ENCODE measurements at regions not wholly inside any gene's neighbourhood (a gene's known extent, or its start where the extent isn't known, plus 50 kb on each side); places are given as distances from the start of the nearest gene placed in this dataset.
"Not testable (repeated sequence)": the region's sequence is repeated elsewhere in the genome, so short reads cannot be mapped to it uniquely, and the experiment has no call there.

DNA sequence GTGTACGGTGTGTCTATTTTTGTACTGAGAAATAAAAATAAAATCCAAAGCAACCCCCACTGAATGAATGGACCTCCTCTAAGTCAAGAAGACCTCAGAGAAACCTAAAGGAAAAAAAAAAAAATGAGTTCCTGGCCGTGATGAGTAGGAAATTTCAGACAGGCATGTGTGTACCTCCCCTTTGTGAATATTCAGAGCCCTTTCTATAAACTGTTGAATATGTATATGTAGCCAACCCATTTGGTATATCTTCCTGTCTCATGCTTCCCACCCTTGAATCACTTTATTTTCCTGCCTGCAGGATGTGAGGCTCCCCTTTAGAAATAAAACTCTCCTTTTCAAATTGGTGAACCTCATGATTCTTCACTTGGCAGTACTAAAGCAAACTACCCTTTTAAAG lies 887.8 kb upstream of the NCAM2 start:
- DNase-seq (ENCODE audit: low spot score) = no peak

DNA sequence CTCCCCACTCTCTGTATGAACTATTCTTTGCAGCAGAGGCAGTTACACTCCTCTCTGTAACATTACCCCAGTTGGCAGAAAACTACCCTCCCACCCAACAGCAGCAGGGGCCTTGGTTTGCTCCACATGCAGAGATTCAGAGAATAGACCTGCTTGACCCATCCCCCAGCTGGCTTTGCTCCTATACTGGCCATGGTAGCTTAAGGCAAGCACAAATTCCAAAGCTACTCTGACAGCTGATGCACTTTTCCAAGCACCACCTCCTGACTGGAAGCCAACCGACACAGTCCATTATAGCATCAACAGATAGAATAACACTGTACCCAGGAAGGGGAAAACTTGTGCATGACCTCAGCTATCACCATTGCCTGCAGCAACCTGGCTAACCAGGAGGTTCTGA lies 846.5 kb upstream of the NCAM2 start:
- DNase-seq (ENCODE audit: low spot score) = no peak

DNA sequence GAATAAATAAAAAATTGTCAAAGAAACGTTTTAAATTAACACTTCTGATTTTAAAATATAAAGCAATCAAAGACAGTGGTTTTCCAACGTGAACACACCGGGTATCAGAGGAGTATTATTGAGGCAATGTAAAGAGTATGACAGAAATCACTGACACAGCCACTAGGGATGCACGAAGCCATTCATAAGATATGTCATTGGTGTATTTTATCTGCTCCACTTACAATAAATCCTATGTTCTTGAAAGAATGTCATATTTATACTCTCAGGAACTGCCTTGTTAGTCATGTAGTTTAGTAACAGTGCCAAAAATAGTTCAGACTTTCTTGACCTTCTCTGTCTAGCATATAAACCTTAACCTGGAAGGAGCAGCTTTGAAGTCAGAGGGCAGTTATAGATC lies 835.0 kb upstream of the NCAM2 start:
- no peak for DNase-seq (ENCODE audit: low spot score)

DNA sequence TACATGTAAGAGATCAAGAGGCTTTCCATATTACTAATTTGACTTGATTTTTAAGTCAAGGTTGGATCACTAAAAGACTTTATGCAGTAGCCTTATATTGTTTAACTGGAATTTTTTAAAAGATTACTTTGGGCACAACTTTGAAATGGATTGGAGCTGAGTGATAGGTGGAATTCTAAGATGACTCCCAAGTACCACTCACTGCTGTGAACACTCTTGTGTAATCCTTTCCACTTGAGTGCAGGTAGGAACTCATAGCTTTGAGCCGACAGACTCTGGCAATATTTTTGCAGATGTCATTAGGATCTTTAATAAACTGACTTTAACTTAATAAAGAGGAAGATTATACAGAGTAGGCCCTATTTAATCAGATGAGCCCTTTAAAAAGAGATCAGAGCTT lies 831.1 kb upstream of the NCAM2 start:
- DNase-seq (ENCODE audit: low spot score) = no peak

DNA sequence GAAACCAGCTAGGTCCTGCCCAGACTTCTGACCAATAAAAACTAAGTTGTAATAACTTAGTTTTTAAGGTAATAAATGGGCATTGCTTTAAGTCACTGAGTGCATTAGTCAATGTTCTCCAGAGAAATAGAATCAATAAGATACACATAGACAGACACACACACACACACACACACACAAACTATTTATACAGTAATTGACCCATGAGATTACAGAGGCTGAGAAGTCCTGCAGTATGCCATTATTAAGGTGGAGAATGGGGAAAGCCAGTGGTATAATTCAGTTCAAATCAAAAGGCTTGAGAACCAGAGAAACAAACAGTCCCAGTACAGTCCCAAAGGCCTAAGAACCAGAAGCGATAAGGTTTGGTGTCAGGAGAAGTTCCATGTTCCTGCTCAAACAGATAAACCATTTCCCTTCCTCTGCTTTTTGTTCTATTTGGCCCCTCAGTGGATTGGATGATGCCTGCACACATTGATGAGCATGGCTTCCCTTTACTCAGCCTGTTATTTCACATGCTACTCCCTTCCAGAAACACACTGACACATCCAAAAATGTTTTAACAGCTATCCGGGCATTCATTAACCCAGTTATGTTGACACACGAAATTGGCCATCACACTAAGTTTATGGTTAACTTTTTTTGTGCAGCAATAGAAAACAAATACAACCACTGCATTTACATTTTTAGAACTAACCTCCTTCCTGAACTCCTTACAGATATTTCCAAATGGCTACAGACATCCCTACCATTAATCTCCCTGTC lies 828.2 kb upstream of the NCAM2 start:
- DNase-seq (ENCODE audit: low spot score) = peak; percentile 9

DNA sequence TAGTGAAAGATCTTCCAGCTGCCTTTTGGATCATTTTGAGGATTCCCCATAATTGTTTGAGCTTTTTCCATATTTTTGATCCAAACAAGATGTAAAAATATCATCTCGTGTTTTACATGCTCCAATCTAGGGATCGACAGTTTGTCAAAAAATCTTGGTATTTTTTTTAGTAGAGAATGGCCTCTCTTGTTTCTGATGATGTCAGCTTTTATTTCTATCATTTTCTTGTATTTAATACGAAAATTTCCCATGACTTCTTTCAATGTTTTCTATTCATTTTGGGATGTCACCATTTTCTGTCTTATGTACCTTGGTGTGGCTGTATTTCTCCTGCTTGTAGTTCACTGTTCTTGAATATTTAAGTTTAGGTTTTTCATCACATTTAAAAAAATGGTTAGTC lies 812.0 kb upstream of the NCAM2 start:
- DNase-seq (ENCODE audit: low spot score) = no peak

DNA sequence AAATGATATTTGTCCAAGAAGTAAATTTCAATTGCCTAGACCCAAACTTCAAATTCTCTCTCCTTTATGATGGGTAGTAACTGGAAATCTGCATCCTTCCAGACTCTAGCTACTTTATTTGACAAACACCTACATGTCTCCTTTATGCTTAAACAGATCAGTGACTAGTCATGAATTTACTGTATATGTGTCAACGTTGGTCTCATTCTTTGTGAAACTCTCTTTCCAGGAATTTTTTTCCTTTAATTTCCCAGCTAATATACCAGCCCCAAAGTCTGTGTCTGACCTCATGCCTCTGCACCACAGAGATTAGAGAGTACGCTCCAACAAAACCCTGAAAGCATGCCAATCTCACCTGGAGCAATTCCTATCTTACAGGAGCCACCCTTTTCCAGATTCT lies 811.2 kb upstream of the NCAM2 start:
- no peak for DNase-seq (ENCODE audit: low spot score)

DNA sequence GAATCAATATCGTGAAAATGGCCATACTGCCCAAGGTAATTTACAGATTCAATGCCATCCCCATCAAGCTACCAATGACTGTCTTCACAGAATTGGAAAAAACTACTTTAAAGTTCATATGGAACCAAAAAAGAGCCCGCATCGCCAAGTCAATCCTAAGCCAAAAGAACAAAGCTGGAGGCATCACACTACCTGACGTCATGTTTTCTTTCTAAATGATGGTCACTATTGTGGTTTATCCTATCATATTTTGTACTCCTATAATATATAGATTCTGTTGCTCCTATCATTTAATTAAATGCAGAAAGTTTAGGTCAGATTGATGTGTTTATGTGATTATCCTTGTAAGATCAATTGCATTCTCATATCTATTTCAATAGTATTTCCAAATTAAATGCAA lies 796.9 kb upstream of the NCAM2 start:
- DNase-seq (ENCODE audit: low spot score) = not testable (repeated sequence)

DNA sequence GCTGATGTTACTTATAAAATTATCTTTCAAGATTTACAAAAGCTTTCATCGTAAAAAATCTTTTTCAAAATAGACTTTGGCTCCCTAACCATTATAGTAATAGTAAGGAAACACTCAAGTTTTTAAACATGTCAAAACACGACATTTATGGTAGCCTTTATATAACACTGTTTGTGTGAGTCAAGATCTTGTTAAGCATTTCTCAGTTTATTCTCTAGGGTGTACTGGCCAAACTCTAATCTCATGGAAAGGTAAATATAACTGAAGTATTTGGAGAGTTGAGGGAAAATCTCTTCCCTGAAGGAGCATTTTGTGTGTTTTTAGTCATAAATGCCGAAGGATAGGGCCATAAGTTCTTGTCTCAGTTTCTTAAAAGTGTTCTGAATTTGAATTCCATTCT lies 790.9 kb upstream of the NCAM2 start:
- DNase-seq (ENCODE audit: low spot score) = no peak

DNA sequence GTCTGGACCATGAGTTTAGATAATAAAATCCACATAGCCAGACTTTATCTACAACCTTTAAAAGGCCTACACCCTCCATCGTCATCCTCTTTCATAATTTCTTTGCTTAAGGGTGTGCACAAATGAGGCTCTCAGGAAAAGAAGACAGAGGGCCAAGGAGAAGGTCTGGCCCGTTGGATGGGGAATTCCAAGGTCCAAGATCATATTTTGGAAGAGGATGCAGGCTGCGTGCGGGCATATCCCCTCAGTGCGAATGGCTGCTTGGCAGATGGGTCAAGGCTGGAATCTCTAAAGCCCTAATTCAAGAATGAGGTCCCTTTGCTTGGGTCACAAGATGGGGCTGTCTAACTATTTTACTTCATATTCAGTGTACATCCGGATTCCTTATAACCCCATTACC lies 782.2 kb upstream of the NCAM2 start:
- DNase-seq (ENCODE audit: low spot score) = no peak

DNA sequence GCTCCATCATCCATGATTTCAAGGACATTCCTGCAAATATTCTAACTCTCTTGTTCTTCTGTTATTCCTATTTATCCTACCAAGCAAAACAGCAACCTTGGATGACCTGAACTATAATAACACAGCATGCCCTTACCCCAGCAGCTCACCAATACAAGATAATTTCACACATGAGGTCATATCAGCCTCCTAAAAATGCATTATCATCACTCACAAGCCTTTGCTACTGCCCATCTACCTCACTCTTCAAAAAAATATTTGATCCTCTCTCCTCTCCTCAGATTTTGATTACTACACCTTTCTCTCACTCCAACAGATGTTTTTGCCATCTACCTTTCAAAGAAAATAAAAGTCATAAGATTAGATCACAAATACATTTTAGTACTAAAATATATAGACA lies 777.6 kb upstream of the NCAM2 start:
- no peak for DNase-seq (ENCODE audit: low spot score)

DNA sequence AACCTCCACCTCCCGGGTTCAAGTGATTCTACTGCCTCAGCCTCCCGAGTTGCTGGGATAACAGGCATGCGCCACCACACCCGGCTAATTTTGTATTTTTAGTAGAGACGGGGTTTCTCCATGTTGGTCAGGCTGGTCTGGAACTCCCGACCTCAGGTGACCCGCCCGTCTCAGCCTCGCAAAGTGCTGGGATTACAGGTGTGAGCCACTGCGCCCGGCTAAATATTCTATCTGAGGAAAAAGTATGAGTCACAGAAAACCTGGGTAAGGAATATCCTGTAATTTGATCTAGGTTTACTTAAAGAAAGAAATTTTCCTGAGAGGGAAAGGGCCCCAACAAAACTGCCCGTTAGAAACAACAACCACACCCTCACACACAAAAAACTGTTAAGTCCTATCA lies 776.2 kb upstream of the NCAM2 start:
- DNase-seq (ENCODE audit: low spot score) = not testable (repeated sequence)

DNA sequence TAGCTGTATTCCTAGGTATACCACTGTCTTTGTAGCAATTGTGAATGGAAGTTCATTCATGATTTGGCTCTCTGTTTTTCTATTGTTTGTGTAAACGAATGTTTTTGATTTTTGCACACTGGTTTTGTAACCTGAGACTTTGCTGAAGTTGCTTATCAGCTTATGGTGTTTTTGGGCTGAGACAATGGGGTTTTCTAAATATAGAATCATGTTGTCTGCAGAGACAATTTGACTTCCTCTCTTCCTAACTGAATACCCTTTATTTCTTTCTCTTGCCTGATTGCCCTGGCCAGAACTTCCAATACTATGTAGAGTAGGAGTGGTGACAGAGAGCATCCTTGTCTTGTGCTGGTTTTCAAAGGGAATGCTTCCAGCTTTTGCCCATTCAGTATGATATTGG lies 761.6 kb upstream of the NCAM2 start:
- DNase-seq (ENCODE audit: low spot score) = not testable (repeated sequence)

DNA sequence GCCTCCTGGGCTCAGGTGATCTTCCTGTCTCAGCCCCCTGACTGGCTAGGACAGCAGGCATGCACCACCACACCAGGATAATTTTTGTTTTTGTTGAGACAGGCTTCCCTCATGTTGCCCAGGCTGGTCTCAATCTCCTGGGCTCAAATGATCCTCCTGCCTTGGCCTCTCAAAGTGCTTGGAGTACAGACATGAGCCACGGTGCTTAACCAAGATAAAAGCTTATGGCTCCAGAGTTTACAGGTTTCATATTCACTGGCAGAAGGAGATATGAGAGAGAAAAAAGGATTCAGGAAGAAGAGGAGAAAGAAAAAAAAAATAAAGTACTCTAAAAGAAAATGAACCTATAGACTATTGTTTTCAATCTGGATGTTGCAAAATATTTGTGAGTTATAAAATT lies 748.8 kb upstream of the NCAM2 start:
- DNase-seq (ENCODE audit: low spot score) = no peak

DNA sequence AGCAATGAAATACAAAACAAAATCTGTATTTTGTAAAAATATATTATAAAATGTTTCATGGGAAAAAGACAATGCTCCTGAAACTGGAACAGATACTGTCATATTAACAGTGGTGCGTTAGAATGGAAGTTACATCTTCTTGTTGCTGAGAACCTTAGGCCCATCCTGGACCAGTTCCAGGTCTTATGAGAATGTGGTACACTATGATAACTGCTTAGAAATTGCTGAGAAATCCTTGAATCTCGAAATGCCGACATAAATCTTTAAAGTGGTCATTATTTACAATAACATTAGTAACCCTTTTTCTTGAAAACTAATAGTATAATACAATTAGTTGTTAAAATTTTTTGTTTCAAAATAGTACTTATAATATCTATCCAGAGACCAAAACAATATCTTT lies 747.9 kb upstream of the NCAM2 start:
- no peak for DNase-seq (ENCODE audit: low spot score)

DNA sequence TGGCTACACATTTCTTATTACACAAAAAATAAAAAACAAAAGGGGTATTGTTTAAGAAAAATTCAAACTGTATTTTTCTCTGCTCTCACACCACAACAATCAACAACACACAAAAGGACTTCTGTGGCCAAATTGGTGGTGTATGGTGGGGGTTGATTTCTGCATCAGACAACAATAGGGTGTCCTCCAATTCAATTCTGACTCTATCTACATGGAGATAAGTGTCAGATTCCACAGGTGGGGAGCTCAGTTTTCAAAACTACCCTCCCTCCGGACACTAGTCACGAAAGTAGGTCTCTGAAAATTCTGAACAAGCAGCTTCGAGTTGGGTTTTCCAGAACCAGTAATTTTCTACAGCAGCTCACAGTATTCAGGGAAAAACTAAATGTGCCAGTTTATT lies 744.9 kb upstream of the NCAM2 start:
- DNase-seq (ENCODE audit: low spot score) = no peak

DNA sequence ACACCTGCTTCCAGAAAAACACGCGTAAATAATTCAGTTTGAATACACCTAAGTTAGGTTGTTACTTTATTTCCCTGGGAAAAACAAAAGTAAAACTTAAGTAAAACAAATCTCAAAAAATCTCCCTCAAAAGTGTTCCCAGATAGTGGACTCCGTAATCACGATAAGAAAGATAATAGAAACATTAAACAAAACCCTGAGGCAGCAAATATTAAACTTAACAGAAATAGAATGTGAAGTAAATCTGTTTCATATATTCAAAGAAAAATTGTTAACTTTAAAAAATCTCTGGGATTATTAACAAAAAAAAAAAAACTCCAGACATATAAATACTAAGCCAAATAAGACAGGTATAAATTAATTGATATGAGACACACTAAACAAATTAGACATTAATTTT lies 743.2 kb upstream of the NCAM2 start:
- no peak for DNase-seq (ENCODE audit: low spot score)

DNA sequence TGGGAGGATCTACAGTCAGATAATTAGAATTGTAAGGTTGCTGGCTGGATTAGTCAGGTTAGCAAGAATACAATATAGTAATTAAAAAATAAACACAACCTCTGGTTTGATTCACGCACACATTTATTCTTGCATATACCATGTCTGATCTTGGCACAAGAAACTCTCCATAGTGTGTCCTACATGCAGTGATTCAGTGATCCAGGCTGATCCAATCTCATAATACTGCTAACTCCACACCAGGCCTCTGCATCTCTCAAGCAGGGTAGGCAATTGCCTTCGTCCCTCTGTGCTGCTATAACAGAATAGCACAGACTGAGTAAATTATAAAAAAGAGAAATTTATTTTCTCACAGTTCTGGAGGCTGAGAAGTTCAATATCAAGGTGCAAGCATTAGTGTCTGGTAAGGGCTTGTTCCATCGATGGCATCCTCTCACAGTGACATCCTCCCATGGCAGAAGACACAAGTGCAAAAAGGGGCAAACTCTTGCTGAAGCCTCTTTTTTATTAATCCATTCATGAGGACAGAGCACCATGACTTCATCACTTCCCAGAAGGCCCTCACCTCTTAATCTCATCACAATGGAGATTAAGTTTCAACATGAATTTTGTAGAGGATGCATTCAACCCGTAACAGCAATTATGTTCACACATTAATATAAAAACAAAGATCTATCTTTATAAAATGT lies 741.0 kb upstream of the NCAM2 start:
- no peak for DNase-seq (ENCODE audit: low spot score)

DNA sequence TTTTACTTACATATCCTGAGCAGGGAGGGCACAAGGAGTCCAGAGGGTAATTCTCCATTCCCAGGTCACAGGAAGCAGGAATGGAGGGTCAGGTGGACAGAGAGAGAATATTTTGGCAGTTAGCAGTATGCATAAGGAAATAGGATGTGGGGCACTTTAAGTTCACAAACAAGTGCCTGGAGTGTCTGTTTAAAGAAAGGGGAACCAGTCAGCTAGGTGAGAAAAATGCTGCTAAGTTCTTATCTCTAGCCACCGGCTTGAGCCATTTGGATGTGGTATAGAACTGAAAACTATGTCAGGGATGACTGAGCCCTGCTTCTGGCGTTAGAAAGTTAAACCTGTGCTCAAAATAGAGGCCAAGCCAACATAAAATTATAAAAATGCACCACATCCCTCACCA lies 739.7 kb upstream of the NCAM2 start:
- DNase-seq (ENCODE audit: low spot score) = no peak

DNA sequence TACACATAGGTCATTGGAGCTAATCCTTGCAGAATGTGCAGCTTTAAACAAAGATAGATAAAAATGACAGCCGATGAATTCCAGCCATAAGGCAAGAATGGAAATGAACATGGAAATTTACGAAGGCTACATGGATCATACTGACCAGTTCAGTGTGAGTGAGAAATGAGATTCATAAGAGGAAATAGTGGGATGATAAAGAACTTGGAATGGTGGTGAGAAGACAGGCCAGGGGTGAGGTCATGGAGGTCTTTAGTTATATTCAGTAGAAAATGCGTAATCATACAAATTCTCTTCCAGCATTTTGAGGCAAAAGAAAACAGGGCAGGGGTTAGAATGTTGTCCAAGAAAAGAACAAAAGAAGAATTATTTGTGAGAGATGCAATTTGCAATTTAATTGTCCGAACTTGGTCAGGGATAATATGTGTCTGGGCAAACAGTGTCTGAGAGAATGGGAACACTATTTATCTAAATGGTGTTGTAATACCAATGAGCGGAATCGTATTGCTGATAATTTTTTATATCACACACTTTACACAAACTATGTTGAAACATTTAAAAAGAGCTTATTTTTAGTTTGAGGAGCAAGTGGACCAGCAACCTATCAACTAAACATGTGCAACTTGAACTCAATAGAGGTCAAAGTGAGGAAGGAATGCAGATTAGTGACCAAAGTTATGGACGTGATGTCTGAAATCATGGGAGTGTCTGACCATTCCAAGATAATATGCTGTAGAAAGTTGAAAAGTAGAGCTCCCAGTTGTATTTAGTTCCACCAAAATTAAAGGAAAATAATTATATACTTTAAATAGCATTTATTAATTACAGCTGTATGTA lies 739.0 kb upstream of the NCAM2 start:
- no peak for DNase-seq (ENCODE audit: low spot score)

DNA sequence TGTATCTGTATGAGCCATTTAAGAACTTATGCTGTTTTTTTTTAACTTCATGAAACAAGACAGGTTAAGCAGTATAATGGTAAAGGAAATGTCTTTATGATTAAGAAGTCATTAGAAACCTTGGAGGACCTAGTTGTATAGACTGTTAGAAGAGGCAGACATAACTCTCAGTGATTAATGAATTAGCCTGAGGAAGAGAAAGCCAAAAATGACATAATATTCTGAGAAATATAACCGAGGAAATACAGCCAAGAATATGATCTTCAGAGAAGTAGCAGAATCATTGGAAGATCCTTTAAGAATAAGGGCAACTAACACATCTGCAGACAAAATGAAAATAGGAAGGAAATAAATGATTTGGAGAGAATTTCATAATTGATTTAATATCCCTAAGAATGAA lies 738.1 kb upstream of the NCAM2 start:
- no peak for DNase-seq (ENCODE audit: low spot score)

DNA sequence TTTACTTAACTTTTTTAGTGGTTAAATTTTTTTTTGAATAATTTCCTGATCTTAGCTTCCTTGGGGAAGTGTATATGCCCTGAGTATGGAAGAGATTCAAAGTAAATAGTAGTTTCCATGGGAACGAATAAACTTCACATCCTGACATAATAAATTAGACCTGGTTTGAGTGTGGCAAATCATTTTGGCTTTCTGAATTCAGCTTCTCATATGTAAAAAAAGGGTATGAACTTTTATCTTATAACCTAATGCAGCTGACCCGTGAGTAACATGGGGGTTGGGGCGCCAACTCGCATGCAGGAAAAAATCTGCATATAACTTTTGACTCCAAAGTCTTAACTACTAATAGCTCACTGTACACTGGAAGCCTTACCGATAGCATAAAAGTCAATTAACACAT lies 736.8 kb upstream of the NCAM2 start:
- DNase-seq (ENCODE audit: low spot score) = no peak

Data from HuH-7 (cell line).